BE2C (cell line): ENCODE measurements at regions not wholly inside any gene's neighbourhood (a gene's known extent, or its start where the extent isn't known, plus 50 kb on each side); places are given as distances from the start of the nearest gene placed in this dataset.
"Not testable (repeated sequence)": the region's sequence is repeated elsewhere in the genome, so short reads cannot be mapped to it uniquely, and the experiment has no call there.

Experiments
- DNase-seq: peaks from one replicate; pipeline ENCODE4 v3.0.0-alpha.2; 2020
- H3K27me3 ChIP-seq: fragments of 250-450 bp; sonication (Bioruptor Pico); 2 replicates; pipeline ENCODE4 v1.5.1; 2020; ENCODE audit warnings: mild to moderate bottlenecking
- H3K36me3 ChIP-seq: fragments of 250-450 bp; sonication (Bioruptor Pico); 2 replicates; pipeline ENCODE4 v1.5.1; 2020; ENCODE audit warnings: mild to moderate bottlenecking
- H3K4me1 ChIP-seq: fragments of 250-450 bp; sonication (Bioruptor Pico); 2 replicates; pipeline ENCODE4 v1.5.1; 2020
- H3K4me3 ChIP-seq: 2 replicates; pipeline ENCODE4 v1.5.1; 2011; ENCODE audit warnings: low read depth, low read length
- H3K9me3 ChIP-seq: fragments of 250-450 bp; sonication (Bioruptor Pico); 2 replicates; pipeline ENCODE4 v1.5.1; 2020
- TF ChIP-seq, protein P1 (sequence below): IDR thresholded peaks from 2 replicates; pipeline ENCODE4 v1.5.1; 2012; ENCODE audit warnings: mild to moderate bottlenecking, low read depth, low read length

DNA sequence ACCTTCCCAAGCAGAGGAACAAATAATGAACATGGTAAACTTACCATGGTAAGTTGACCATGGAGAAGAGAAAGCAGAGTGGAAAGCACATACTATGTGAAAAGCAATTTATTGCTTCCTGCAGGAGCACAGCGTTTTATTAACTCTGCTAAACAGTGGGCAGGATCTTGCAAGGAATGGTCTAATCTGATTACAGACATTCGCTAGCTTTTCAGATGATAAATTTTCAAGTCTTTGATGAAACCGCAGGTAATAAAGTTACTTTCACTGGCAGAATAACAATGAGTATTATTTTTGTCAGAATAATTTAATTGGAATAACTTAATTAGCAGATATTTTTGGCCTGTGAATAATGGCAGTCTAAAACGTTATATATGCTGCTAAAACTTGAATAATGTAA is 89.6 kb upstream of the HGF start:
- H3K9me3 ChIP-seq, result no peaks in the 10 kb centered on the region
- H3K36me3 ChIP-seq, result no peaks in the 10 kb centered on the region
- H3K4me3 ChIP-seq, result no peak overlapping the region
- H3K4me1 ChIP-seq, result peaks cover 8% of the 10 kb centered on the region
- no peak for DNase-seq
- TF ChIP-seq, protein P1, sequence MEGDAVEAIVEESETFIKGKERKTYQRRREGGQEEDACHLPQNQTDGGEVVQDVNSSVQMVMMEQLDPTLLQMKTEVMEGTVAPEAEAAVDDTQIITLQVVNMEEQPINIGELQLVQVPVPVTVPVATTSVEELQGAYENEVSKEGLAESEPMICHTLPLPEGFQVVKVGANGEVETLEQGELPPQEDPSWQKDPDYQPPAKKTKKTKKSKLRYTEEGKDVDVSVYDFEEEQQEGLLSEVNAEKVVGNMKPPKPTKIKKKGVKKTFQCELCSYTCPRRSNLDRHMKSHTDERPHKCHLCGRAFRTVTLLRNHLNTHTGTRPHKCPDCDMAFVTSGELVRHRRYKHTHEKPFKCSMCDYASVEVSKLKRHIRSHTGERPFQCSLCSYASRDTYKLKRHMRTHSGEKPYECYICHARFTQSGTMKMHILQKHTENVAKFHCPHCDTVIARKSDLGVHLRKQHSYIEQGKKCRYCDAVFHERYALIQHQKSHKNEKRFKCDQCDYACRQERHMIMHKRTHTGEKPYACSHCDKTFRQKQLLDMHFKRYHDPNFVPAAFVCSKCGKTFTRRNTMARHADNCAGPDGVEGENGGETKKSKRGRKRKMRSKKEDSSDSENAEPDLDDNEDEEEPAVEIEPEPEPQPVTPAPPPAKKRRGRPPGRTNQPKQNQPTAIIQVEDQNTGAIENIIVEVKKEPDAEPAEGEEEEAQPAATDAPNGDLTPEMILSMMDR, result no peak
- no peaks in the 10 kb centered on the region for H3K27me3 ChIP-seq

GRCh38 chr7:81858820-81859219 is 89.0 kb upstream of the HGF start:
- H3K36me3 ChIP-seq, H3K9me3 ChIP-seq, H3K4me1 ChIP-seq, H3K4me3 ChIP-seq, H3K27me3 ChIP-seq, DNase-seq: not testable (repeated sequence)

DNA sequence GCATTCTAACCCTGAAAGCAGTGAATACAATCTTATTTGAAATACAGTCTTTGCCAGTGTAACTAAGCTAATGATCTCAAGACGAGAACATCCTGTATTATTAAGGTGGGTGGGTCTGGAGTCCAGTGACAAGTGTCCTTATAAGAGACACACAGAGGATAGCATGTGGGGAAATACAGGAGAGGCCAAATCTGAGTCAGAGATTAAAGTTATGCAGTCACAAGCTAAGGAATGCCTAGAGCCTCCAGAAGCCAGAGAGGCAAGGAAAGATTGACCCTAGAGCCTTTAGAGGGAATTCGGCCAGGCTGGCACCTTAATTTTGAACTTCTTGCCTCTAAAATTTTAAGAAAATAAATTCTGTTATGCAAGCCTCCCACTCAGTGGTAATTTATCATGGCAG is 87.5 kb upstream of the HGF start:
- H3K4me3 ChIP-seq, result no peak overlapping the region

GRCh38 chr7:81854518-81854917 is 84.7 kb upstream of the HGF start:
- no peak for DNase-seq
- Histone ChIP-seq H3K9me3 (no peaks in the 10 kb centered on the region), H3K27me3 (no peaks in the 10 kb centered on the region), H3K36me3 (no peaks in the 10 kb centered on the region), H3K4me1 (peaks cover 4% of the 10 kb centered on the region), H3K4me3 (no peak overlapping the region)
- TF ChIP-seq, protein P1, result no peak

More for the DNA sequence above, 87.5 kb upstream of the HGF start:
- TF ChIP-seq, protein P1, result no peak
- H3K4me1 ChIP-seq, result peaks cover 8% of the 10 kb centered on the region
- no peaks in the 10 kb centered on the region for H3K27me3 ChIP-seq
- no peaks in the 10 kb centered on the region for H3K9me3 ChIP-seq
- no peak for DNase-seq
- H3K36me3 ChIP-seq, result no peaks in the 10 kb centered on the region

DNA sequence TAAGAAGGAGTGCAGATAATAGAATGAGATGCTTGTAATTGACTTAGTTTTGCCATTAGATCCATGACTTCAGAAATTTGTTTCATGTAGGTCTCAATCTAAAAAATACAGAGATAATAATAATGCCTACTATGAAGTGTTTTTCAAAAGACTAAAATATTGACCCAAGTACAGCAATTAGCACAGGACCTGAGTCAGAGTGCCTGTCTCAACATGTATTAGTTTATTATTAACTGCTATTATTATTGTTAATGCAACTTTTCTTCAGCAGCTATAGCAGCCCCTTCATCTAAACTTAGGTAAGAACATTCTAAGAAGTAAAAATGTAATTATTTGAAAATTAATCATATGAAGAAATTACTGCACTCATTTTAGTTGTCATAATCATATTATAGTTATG is 82.9 kb upstream of the HGF start:
- TF ChIP-seq, protein P1, result no peak
- DNase-seq, result no peak
- Histone ChIP-seq H3K4me3 (no peak overlapping the region), H3K4me1 (no peaks in the 10 kb centered on the region), H3K9me3 (no peaks in the 10 kb centered on the region), H3K27me3 (no peaks in the 10 kb centered on the region), H3K36me3 (no peaks in the 10 kb centered on the region)

DNA sequence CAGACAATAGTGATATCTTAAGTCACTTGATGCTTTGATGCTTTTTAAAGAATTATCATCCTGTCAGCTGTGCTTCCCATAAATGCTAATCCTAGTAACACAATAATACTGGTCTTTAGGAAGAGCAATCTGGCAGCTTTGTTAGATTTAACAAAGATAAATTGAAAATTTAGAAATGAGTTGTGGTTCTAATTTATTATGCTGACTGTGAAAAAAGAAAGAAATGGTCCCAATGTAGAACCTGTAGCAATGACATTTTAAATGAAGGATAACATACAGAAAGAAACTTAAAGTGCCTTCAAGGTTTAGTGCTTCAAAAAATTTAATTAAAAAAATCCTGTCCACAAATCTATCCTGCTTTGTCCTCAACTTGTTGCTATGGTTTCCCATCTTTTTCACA is 81.6 kb upstream of the HGF start:
- Histone ChIP-seq H3K4me1 (peaks cover 3% of the 10 kb centered on the region; the same call in 1 of the 2 replicates), H3K36me3 (no peaks in the 10 kb centered on the region), H3K9me3 (no peaks in the 10 kb centered on the region), H3K27me3 (no peaks in the 10 kb centered on the region), H3K4me3 (no peak overlapping the region)
- DNase-seq, result no peak
- TF ChIP-seq, protein P1, result no peak

DNA sequence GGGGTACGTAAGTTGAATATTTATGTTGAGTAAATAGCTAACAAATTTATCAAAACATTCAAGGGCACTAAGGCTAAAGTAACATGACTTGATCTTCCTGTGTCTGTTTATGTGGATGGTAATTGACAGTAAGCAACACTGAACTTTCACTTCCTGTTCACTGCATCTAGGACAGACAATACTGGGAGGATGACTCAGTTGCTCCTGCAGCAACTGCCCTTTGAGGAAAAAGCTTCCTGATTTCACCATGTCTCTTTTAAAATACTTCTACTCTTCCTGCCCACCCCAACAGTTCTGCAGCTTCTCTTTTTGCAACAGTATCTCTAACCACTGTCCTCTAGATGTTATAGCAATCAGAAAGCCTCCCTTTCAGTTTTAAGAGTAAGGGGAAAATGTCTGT is 76.6 kb upstream of the HGF start:
- Histone ChIP-seq H3K4me3 (no peak overlapping the region), H3K9me3 (no peaks in the 10 kb centered on the region; the same call in 1 of the 2 replicates), H3K4me1 (peaks cover 10% of the 10 kb centered on the region; the same call in 1 of the 2 replicates), H3K36me3 (no peaks in the 10 kb centered on the region), H3K27me3 (no peaks in the 10 kb centered on the region)
- no peak for DNase-seq
- TF ChIP-seq, protein P1, result no peak
